ENCODE measurements at regions not wholly inside any gene's neighbourhood (a gene's known extent, or its start where the extent isn't known, plus 50 kb on each side); places are given as distances from the start of the nearest gene placed in this dataset.

GRCh38 chr13:64088491-64088890 is 2672.8 kb upstream of the PCDH20 start:
- no peak for TF ChIP-seq CTCF (IDR thresholded peaks at IDR 0.05)
- TF ChIP-seq POLR2A (IDR thresholded peaks at IDR 0.05), result no peak
- no peak for TF ChIP-seq EP300 (IDR thresholded peaks at IDR 0.05)

Data from gastroesophageal sphincter (tissue), 3 donors.